Common myeloid progenitor, CD34-positive (primary cell): ENCODE measurements at regions not wholly inside any gene's neighbourhood (a gene's known extent, or its start where the extent isn't known, plus 50 kb on each side); places are given as distances from the start of the nearest gene placed in this dataset.

Experiments used
- CTCF ChIA-PET: fragments of 350-600 bp; sonication (Branson Sonifier 250); formaldehyde crosslinking; loops from one replicate; lab custom pipeline; 2021; ENCODE audit warnings: antibody characterized with exemption; lab: Charles Lee
- POLR2A ChIA-PET: fragments of 350-600 bp; sonication (Branson Sonifier 250); formaldehyde crosslinking; loops from one replicate; lab custom pipeline; 2021; ENCODE audit warnings: antibody characterized with exemption; lab: Charles Lee
- DNase-seq, 3 donors: peaks; one replicate each; pipeline versions ENCODE4 v3.0.0 to v3.0.0-alpha.2; 2013
- H3K27ac ChIP-seq, 2 experiments: 1 replicate in 1 of 2; 2 replicates in 1 of 2; pipeline ENCODE4 v1.7.0; 2013; ENCODE audit warnings: inconsistent platforms in 2 of 2, low read length in 2 of 2, mild to moderate bottlenecking in 2 of 2, low read depth in 1 of 2, moderate library complexity in 1 of 2; ENCODE audit not compliant: severe bottlenecking in 2 of 2, insufficient read depth in 1 of 2, poor library complexity in 1 of 2
- H3K27me3 ChIP-seq, 5 experiments: replicated peaks in 2 of 5; 1 replicate in 3 of 5; 2 replicates in 2 of 5; pipeline versions ENCODE4 v1.6.1 to v1.7.0; 2013; ENCODE audit warnings: low read length in 4 of 5, mild to moderate bottlenecking in 2 of 5, moderate library complexity in 2 of 5, inconsistent platforms in 1 of 5; ENCODE audit not compliant: insufficient read depth in 5 of 5, control insufficient read depth in 4 of 5
- H3K36me3 ChIP-seq, 4 experiments: 1 replicate in 2 of 4; 2 replicates in 2 of 4; pipeline versions ENCODE4 v1.6.1 to v1.7.0; 2013; ENCODE audit warnings: low read length in 3 of 4, control low read depth in 1 of 4, mild to moderate bottlenecking in 1 of 4; ENCODE audit not compliant: control insufficient read depth in 4 of 4, insufficient read depth in 4 of 4
- H3K4me1 ChIP-seq, 4 experiments: 1 replicate in 3 of 4; 2 replicates in 1 of 4; pipeline versions ENCODE4 v1.6.1 to v1.7.1; 2013; ENCODE audit warnings: low read length in 3 of 4, mild to moderate bottlenecking in 3 of 4, control low read depth in 1 of 4, inconsistent platforms in 1 of 4, moderate library complexity in 1 of 4; ENCODE audit not compliant: control insufficient read depth in 4 of 4, insufficient read depth in 4 of 4; ENCODE audit errors: control extremely low read depth in 1 of 4
- H3K4me3 ChIP-seq, 7 experiments: 1 replicate in 4 of 7; 2 replicates in 3 of 7; pipeline versions ENCODE4 v1.5.1 to v1.7.0; 2013; ENCODE audit warnings: mild to moderate bottlenecking in 7 of 7, low read length in 6 of 7, moderate library complexity in 6 of 7, inconsistent platforms in 2 of 7, low read depth in 2 of 7, control low read depth in 1 of 7; ENCODE audit not compliant: insufficient read depth in 4 of 7, control insufficient read depth in 1 of 7; ENCODE audit errors: extremely low read depth in 1 of 7
- H3K9me3 ChIP-seq, 5 experiments: 1 replicate in 4 of 5; 2 replicates in 1 of 5; pipeline versions ENCODE4 v1.6.1 to v1.7.1; 2013; ENCODE audit warnings: low read length in 4 of 5, mild to moderate bottlenecking in 2 of 5, inconsistent platforms in 1 of 5, low read depth in 1 of 5, moderate library complexity in 1 of 5; ENCODE audit not compliant: control insufficient read depth in 4 of 5, insufficient read depth in 2 of 5; ENCODE audit errors: control extremely low read depth in 1 of 5
- WGBS: methylation state at CpG from one replicate; pipeline ENCODE4 v1.1.5; 2013; ENCODE audit not compliant: insufficient coverage; 5-methylcytosine and 5-hydroxymethylcytosine counted together

- Histone ChIP-seq H3K27ac (no peak overlapping the region), H3K4me1 (no peaks in the 10 kb centered on the region), H3K9me3 (no peaks in the 10 kb centered on the region), H3K36me3 (no peaks in the 10 kb centered on the region), H3K4me3 (no peak overlapping the region), H3K27me3 (peaks cover 0 to 2% (median 0%) of the 10 kb centered on the region in 5 experiments)
- DNase-seq = no peak
- CTCF ChIA-PET = no interaction called here
- WGBS = 0% methylated on average over 1 of the region's 2 CpGs
- POLR2A ChIA-PET = no interaction called here
Measured at GRCh38 chr4:154088741-154089140, 299.9 kb upstream of the SFRP2 start.

DNA sequence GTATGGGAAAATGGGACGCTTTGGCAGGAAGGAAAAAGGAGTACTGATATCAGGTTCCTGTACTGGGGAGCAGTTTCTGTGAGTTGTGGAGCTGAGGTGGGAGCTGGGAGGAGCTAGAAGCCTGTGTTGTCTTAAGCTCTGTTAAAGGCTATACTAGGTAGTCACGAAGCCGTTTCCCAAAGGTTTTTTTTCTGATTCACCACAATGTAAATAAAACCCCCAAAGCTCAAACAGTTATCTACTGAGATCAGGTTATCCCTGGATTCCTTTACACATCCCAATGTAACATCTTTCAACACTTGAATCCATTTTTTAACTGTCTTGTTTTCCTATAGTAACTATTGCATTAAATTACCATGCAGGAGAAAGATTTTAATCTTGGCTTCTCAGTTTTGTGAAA lies 297.4 kb upstream of the SFRP2 start:
- Histone ChIP-seq H3K4me3 (no peak overlapping the region), H3K27ac (no peak overlapping the region), H3K27me3 (peaks cover 0 to 2% (median 0%) of the 10 kb centered on the region in 5 experiments), H3K36me3 (no peaks in the 10 kb centered on the region), H3K4me1 (no peaks in the 10 kb centered on the region), H3K9me3 (no peaks in the 10 kb centered on the region)
- 64% methylated on average over 3 of the region's 3 CpGs for WGBS
- no peak for DNase-seq
- ChIA-PET CTCF (no interaction called here), POLR2A (no interaction called here)

DNA sequence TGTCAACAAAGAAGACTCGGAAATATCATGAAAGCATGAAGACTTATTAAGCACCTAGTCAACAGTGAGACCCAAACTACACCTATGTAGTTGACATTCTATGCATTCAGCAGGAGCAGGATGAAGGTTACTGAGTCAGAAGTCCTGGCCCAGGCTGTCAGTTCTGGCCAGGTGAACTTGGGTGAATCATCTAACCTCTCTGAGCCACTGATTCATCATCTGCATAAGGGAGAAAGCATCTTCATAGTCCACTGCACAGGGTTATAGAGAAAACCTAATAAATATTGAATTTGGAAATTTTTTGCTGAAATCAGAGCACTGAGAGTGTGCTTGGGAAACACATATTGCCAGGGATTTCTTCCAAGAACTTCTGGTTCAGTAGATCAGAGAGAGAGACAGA lies 296.0 kb upstream of the SFRP2 start:
- ChIA-PET CTCF (no interaction called here), POLR2A (no interaction called here)
- Histone ChIP-seq H3K9me3 (no peaks in the 10 kb centered on the region), H3K36me3 (no peaks in the 10 kb centered on the region), H3K27ac (no peak overlapping the region), H3K27me3 (peaks cover 0 to 2% (median 0%) of the 10 kb centered on the region in 5 experiments), H3K4me1 (no peaks in the 10 kb centered on the region), H3K4me3 (no peak overlapping the region)
- WGBS = 100% methylated on average over 1 of the region's 1 CpG
- no peak for DNase-seq

DNA sequence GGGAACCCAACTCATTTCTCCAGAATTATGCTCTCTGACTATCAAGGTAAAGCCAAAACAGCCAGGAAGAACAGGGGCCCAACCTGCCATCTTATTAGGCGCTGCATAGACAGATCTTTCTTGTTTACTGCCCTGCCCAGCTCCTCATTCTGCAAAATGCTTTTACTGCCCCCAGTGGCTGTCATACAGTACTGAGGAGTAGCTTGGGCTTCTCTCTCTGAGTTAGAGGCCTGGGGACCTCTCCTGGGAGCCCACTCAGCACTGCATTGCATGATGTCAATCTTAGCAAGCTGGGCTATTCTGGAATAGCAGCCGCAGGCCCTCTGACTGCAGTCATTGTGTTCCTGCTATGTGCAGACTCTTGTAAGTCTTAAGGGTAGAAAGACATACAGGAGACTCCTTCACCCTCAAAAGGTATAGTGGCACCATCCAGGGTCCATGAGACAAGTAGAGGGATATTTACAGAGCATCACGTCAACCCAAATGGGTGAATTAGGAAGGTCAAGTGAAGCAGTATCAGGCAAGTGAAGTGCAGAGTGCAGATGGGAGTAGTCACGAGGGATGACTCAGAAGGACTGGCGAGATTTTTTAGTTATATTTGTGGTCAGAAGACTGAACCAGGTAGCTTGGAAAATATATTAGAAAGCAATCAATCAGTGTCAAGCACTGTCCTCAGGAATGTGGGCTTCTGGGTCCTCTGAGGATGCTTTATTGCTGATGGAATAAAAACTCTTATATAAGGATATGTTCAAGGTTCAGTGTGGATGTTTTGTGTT lies 294.1 kb upstream of the SFRP2 start:
- H3K4me3 ChIP-seq = no peak overlapping the region
- ChIA-PET POLR2A (no interaction called here), CTCF (no interaction called here)
- no peak for DNase-seq
- no peaks in the 10 kb centered on the region for H3K9me3 ChIP-seq
- H3K36me3 ChIP-seq = no peaks in the 10 kb centered on the region
- no peaks in the 10 kb centered on the region for H3K27me3 ChIP-seq
- H3K4me1 ChIP-seq = no peaks in the 10 kb centered on the region
- H3K27ac ChIP-seq = no peak overlapping the region
- WGBS = 88% methylated on average over 4 of the region's 5 CpGs

DNA sequence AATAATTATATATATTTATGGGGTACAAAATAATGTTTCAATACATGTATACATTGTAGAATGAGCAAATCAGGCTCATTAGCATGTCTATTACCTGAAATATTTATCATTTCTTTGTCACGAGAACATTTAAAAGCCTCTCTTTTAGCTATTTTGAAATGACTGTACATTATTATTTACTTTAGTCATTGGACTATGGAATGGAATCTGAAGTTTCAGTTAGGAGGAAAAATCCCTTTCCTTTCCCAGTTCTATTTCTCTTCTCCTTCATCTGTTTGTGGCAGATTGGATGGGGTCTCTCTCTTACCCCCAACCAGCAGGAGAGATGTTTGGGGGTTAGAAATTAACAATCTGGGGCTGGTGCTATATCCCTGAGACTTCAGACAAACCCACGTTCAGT lies 292.5 kb upstream of the SFRP2 start:
- H3K36me3 ChIP-seq = no peaks in the 10 kb centered on the region
- ChIA-PET POLR2A (no interaction called here), CTCF (no interaction called here)
- WGBS = no CpG with 5 or more reads among the region's 2 CpGs
- no peaks in the 10 kb centered on the region for H3K9me3 ChIP-seq
- no peak overlapping the region for H3K4me3 ChIP-seq
- H3K4me1 ChIP-seq = no peaks in the 10 kb centered on the region
- H3K27me3 ChIP-seq = no peaks in the 10 kb centered on the region
- no peak for DNase-seq
- H3K27ac ChIP-seq = no peak overlapping the region

DNA sequence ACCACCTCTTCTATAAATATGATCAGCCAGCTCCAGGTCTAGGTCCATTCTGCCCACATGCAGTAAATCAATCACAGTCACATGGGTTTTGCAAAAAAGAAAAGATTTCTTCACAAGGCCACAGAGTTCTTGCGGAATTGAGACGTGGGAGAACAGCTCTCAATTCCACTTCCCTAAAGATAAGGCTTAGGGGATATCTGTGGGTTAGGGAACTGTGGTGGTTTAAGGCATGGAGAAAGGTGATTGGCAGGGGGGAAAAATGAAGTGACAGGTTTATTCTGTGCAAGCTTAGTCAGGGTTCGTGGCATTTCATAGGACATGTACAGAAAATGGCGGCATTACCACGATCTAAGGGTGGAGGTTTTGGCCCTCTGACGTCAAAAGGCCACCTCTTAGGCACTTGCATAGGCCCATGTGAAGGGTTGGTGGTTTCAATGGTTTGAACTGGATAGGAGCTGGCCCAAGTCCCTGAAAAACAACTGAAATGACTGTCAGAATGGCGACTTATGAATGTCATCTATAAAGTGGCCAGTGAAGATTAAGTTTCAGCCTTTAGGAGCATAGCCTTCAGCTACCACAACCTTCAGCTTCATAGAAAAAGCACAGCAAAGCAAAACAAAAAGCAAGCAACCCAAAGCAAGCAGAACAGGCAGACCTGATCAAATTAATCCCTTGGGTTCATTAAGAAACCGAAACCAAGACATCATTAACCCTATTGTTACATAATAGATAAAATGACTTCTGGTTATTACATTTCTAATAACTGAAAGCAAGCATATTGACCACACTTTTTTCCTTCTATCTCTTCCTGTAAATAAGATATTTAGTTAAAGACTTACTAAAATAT lies 289.8 kb upstream of the SFRP2 start:
- no peaks in the 10 kb centered on the region for H3K4me1 ChIP-seq
- CTCF ChIA-PET = no interaction called here
- no peak for DNase-seq
- no peaks in the 10 kb centered on the region for H3K9me3 ChIP-seq
- POLR2A ChIA-PET = no interaction called here
- 43% methylated on average over 5 of the region's 8 CpGs for WGBS
- no peak overlapping the region for H3K27ac ChIP-seq
- no peaks in the 10 kb centered on the region for H3K36me3 ChIP-seq
- H3K4me3 ChIP-seq = no peak overlapping the region
- H3K27me3 ChIP-seq = no peaks in the 10 kb centered on the region

DNA sequence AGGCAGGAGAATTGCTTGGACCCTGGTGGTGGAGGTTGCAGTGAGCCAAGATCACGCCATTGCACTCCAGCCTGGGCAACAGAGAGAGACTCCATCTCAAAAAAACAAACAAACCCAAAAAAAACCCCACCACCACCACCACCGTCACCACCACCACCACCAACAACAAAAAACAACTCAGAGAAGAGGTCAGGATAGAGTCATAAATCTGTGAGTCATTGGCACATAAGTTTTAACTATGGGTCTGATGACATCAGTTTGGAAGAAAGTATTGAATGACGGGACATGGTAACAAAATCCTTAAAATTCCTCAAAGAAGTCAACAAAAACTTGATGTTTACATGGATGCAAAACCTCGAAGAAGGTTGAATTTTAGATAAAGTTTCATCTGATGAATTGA lies 288.0 kb upstream of the SFRP2 start:
- POLR2A ChIA-PET = no interaction called here
- H3K4me1 ChIP-seq = no peaks in the 10 kb centered on the region
- no peaks in the 10 kb centered on the region for H3K27me3 ChIP-seq
- 90% methylated on average over 1 of the region's 4 CpGs for WGBS
- H3K27ac ChIP-seq = no peak overlapping the region
- H3K4me3 ChIP-seq = no peak overlapping the region
- CTCF ChIA-PET = interaction anchor here (0.7 kb wide), 1 partner anchor 15 kb away, joined by 3 read pairs; no protein-coding TSS in a partner anchor
- DNase-seq = no peak
- H3K9me3 ChIP-seq = no peaks in the 10 kb centered on the region
- no peaks in the 10 kb centered on the region for H3K36me3 ChIP-seq
